K562 (cell line): ENCODE measurements at regions not wholly inside any gene's neighbourhood (a gene's known extent, or its start where the extent isn't known, plus 50 kb on each side); places are given as distances from the start of the nearest gene placed in this dataset.
"Not testable (repeated sequence)": the region's sequence is repeated elsewhere in the genome, so short reads cannot be mapped to it uniquely, and the experiment has no call there.

Experiments
- ATAC-seq: fragments of 200-7000 bp; cut with Tn5 transposase; 3 replicates; pipeline ENCODE4 v1.9.1; 2020; ENCODE audit warnings: moderate library complexity
- BruUV-seq: library from RNA; stranded (reverse); fragments of 400-500 nt; replicated peaks from 2 replicates; lab custom pipeline; 2021; lab: Mats Ljungman, UMichigan
- CTCF ChIA-PET: fragments of 300-600 bp; formaldehyde crosslinking; extraction: SDS; loops from one replicate; lab custom pipeline; 2021; ENCODE audit warnings: low intra/inter-chr PET ratio; lab: Yijun Ruan, JAX
- POLR2A ChIA-PET: fragments of 300-600, 350-650 bp; sonication (Branson Sonifier 250); formaldehyde crosslinking; extraction: SDS; loops from one replicate; lab custom pipeline; 2021; ENCODE audit warnings: antibody characterized with exemption, inconsistent platforms; lab: Yijun Ruan, JAX
- DNase-seq, 4 experiments: peaks; one replicate each; pipeline versions ENCODE4 v3.0.0 to v3.0.0-alpha.2; 2011 to 2018; ENCODE audit warnings: low spot score in 3 of 4, mixed read lengths in 3 of 4; ENCODE audit errors: extremely low read depth in 1 of 4
- FAIRE-seq: peaks from 2 replicates; lab custom pipeline; 2011; peaks lifted over from hg19 to GRCh38; lab: Jason Lieb, UNC
- H2AFZ ChIP-seq: 2 replicates; pipeline ENCODE4 v1.6.0; 2011; ENCODE audit warnings: low read depth, low read length, control low read depth, inconsistent platforms
- H3K27ac ChIP-seq: fragments of 200-600 bp; 3 replicates; pipeline ENCODE4 v1.8.0; 2011; ENCODE audit warnings: low read depth, mild to moderate bottlenecking, control low read depth, inconsistent platforms, low read length, moderate library complexity, mixed read lengths; ENCODE audit errors: extremely low read depth
- H3K27me3 ChIP-seq, 2 experiments: fragments of 300-600 bp in 1 of 2; 2 replicates in 1 of 2; 3 replicates in 1 of 2; pipeline versions ENCODE4 v1.6.0 to v1.8.0; 2011; ENCODE audit warnings: inconsistent platforms in 2 of 2, low read length in 2 of 2, mild to moderate bottlenecking in 1 of 2, mixed read lengths in 1 of 2, moderate library complexity in 1 of 2; ENCODE audit not compliant: control insufficient read depth in 2 of 2, insufficient read depth in 2 of 2
- H3K36me3 ChIP-seq: fragments of 300-600 bp; 3 replicates; pipeline ENCODE4 v1.8.0; 2011; ENCODE audit warnings: mild to moderate bottlenecking, low read length, inconsistent platforms; ENCODE audit not compliant: control insufficient read depth, insufficient read depth
- H3K4me1 ChIP-seq, 2 experiments: fragments of 200-600 bp in 1 of 2; replicated peaks in 1 of 2; 2 replicates in 1 of 2; 3 replicates in 1 of 2; pipeline versions ENCODE4 v1.5.1 to v1.8.0; 2011; ENCODE audit warnings: inconsistent platforms in 2 of 2, low read length in 2 of 2, mild to moderate bottlenecking in 1 of 2, mixed read lengths in 1 of 2, moderate library complexity in 1 of 2; ENCODE audit not compliant: control insufficient read depth in 2 of 2, insufficient read depth in 2 of 2
- H3K4me2 ChIP-seq: 2 replicates; pipeline ENCODE4 v1.6.1; 2011; ENCODE audit warnings: low read length, control low read depth, inconsistent platforms, mixed read lengths; ENCODE audit not compliant: insufficient read depth
- H3K4me3 ChIP-seq: fragments of 200-600 bp; sonication (generic), shearing (Covaris generic); 2 replicates; pipeline ENCODE4 v1.5.1; 2016; ENCODE audit warnings: control low read depth, inconsistent platforms
- H3K79me2 ChIP-seq: fragments of 200-600 bp; 3 replicates; pipeline ENCODE4 v1.8.0; 2011; ENCODE audit warnings: low read length, inconsistent platforms; ENCODE audit not compliant: control insufficient read depth, insufficient read depth
- H3K9ac ChIP-seq, 2 experiments: 2 replicates each; pipeline versions ENCODE4 v1.6.0 to v1.6.1; 2011; ENCODE audit warnings: low read depth in 2 of 2, low read length in 2 of 2, control low read depth in 1 of 2, inconsistent platforms in 1 of 2, mild to moderate bottlenecking in 1 of 2, mixed read lengths in 1 of 2; ENCODE audit not compliant: insufficient read depth in 1 of 2
- H3K9me1 ChIP-seq: one replicate; pipeline ENCODE4 v1.6.0; 2011; ENCODE audit warnings: inconsistent platforms, mild to moderate bottlenecking, low read length, moderate library complexity; ENCODE audit not compliant: control insufficient read depth, insufficient read depth
- H3K9me3 ChIP-seq: replicated peaks from 2 replicates; pipeline ENCODE4 v1.5.1; 2011; ENCODE audit warnings: low read depth, low read length, inconsistent platforms; ENCODE audit not compliant: control insufficient read depth, insufficient read depth
- H4K20me1 ChIP-seq: replicated peaks from 2 replicates; pipeline ENCODE4 v1.6.1; 2011; ENCODE audit warnings: low read length, inconsistent platforms, mixed read lengths; ENCODE audit not compliant: control insufficient read depth, insufficient read depth
- SAP30 ChIP-seq: fragments of 200-600 bp; sonication (generic); IDR thresholded peaks from 2 replicates; pipeline ENCODE4 v1.6.1; 2012; ENCODE audit warnings: borderline replicate concordance, low read depth, mild to moderate bottlenecking, moderate library complexity, low read length, control low read depth, inconsistent platforms; ENCODE audit not compliant: insufficient read depth, poor library complexity, severe bottlenecking
- WGBS: fragments of 100-300 bp; shearing (Covaris generic); methylation state at CpG from one replicate; pipeline ENCODE4 v1.1.6; 2016; ENCODE audit warnings: low coverage, mixed read lengths; ENCODE audit not compliant: insufficient coverage; ENCODE audit errors: missing lambda C conversion rate; 5-methylcytosine and 5-hydroxymethylcytosine counted together
- in situ Hi-C: fragments of 300-500 bp; cut with MboI; formaldehyde crosslinking; loops from 4 replicates; pipeline ENCODE4 v1.15.0; 2018; ENCODE audit warnings: inconsistent platforms, mixed read lengths
- intact Hi-C: fragments of 100-400 bp; cut with micrococcal nuclease; formaldehyde crosslinking; loops from 2 replicates; pipeline ENCODE4 v1.14.2; 2022
- TF ChIP-seq, protein P1 (sequence below): fragments of 450-650 bp; IDR thresholded peaks from 2 replicates; pipeline ENCODE4 v1.6.1; 2016; ENCODE audit warnings: low read depth

DNA sequence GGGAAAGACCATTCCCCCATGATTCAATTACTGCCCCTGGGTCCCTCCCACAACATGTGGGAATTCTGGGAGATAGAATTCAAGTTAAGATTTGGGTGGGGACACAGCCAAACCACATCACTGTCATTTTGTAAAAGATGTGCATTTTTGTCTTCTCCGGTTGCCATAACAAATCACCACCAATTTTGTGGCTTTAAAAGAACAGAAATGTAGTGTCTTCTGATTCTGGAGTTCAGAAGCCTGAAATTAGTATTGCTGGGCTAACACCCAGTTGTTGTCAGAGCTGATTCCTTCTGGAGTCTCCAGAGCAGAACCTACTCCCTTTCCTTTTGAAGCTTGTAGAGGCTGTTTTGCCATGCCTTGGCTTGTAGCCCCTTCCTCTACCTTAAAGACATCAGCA lies 54.1 kb upstream of the DHRSX start (continued):
- TF ChIP-seq, protein P1, sequence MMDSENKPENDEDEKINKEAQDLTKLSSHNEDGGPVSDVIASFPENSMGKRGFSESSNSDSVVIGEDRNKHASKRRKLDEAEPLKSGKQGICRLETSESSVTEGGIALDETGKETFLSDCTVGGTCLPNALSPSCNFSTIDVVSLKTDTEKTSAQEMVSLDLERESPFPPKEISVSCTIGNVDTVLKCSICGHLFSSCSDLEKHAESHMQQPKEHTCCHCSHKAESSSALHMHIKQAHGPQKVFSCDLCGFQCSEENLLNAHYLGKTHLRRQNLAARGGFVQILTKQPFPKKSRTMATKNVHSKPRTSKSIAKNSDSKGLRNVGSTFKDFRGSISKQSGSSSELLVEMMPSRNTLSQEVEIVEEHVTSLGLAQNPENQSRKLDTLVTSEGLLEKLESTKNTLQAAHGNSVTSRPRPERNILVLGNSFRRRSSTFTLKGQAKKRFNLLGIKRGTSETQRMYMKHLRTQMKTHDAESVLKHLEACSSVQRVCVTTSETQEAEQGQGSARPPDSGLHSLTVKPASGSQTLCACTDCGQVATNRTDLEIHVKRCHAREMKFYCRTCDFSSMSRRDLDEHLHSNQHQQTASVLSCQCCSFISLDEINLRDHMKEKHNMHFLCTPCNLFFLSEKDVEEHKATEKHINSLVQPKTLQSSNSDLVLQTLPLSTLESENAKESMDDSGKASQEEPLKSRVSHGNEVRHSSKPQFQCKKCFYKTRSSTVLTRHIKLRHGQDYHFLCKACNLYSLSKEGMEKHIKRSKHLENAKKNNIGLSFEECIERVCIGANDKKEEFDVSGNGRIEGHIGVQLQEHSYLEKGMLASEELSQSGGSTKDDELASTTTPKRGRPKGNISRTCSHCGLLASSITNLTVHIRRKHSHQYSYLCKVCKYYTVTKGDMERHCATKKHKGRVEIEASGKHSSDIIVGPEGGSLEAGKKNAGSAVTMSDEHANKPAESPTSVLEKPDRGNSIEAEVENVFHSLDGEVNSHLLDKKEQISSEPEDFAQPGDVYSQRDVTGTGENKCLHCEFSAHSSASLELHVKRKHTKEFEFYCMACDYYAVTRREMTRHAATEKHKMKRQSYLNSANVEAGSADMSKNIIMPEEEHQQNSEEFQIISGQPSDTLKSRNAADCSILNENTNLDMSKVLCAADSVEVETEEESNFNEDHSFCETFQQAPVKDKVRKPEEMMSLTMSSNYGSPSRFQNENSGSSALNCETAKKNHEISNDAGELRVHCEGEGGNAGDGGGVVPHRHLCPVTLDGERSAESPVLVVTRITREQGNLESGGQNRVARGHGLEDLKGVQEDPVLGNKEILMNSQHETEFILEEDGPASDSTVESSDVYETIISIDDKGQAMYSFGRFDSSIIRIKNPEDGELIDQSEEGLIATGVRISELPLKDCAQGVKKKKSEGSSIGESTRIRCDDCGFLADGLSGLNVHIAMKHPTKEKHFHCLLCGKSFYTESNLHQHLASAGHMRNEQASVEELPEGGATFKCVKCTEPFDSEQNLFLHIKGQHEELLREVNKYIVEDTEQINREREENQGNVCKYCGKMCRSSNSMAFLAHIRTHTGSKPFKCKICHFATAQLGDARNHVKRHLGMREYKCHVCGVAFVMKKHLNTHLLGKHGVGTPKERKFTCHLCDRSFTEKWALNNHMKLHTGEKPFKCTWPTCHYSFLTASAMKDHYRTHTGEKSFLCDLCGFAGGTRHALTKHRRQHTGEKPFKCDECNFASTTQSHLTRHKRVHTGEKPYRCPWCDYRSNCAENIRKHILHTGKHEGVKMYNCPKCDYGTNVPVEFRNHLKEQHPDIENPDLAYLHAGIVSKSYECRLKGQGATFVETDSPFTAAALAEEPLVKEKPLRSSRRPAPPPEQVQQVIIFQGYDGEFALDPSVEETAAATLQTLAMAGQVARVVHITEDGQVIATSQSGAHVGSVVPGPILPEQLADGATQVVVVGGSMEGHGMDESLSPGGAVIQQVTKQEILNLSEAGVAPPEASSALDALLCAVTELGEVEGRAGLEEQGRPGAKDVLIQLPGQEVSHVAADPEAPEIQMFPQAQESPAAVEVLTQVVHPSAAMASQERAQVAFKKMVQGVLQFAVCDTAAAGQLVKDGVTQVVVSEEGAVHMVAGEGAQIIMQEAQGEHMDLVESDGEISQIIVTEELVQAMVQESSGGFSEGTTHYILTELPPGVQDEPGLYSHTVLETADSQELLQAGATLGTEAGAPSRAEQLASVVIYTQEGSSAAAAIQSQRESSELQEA = no peak
- TF ChIP-seq SAP30 = no peak

DNA sequence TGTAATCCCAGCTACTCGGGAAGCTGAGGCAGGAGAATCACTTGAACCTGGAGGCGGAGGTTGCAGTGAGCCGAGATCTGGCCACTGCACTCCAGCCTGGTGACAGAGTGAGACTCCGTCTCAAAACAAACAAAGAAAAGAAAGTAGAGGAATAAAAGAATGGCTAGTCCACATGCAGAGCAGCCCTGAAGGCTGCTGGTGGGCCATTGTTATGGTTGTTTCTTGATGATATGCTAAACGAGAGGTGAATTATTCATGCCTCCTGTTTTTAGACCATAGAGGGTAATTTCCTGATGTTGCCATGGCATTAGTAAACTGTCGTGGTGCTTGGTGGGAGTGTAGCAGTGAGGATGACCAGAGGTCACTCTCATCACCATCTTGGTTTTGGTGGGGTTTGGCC lies 53.3 kb upstream of the DHRSX start:
- CTCF ChIA-PET, FAIRE-seq, in situ Hi-C loops, H4K20me1 ChIP-seq, H3K9me1 ChIP-seq, H2AFZ ChIP-seq, intact Hi-C loops, H3K27ac ChIP-seq, ATAC-seq, H3K4me3 ChIP-seq, POLR2A ChIA-PET, H3K79me2 ChIP-seq, H3K4me2 ChIP-seq, H3K4me1 ChIP-seq, H3K9ac ChIP-seq, BruUV-seq, H3K36me3 ChIP-seq, DNase-seq, H3K9me3 ChIP-seq: not testable (repeated sequence)
- H3K27me3 ChIP-seq = peaks cover 0 to 13% of the 10 kb centered on the region in 2 experiments; a peak in 3 of 5 replicates
- 0% methylated on average over 5 of the region's 6 CpGs for WGBS
